ENCODE measurements at regions not wholly inside any gene's neighbourhood (a gene's known extent, or its start where the extent isn't known, plus 50 kb on each side); places are given as distances from the start of the nearest gene placed in this dataset.

DNA sequence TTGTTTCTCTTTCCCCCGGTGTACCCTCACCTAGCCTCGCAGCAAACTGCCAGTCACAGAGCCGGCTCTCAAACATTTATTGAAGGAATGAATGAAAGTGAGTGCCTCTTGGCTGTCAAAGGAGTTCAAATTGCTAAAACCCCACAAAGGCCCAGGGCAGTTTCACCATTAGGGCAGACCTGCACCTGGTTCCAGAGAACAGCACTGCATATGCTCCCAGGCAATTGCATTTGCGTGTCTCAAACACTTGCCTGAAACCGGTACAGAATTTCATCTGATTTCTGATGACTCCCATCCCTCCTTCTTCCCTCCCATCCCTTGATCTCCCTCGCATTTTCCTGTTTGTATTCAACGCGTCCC lies 165.6 kb upstream of the ZNF462 start:
- Histone ChIP-seq H3K27ac (ENCODE audit: low read length) (no peak overlapping the region), H3K79me2 (replicated peaks; ENCODE audit: insufficient read depth, low read length) (no peaks in the 10 kb centered on the region), H3K9me3 (ENCODE audit: low read length) (no peaks in the 10 kb centered on the region), H3K27me3 (ENCODE audit: insufficient read depth, low read depth, low read length) (no peaks in the 10 kb centered on the region), H3K9me2 (ENCODE audit: insufficient read depth, low read length) (no peaks in the 10 kb centered on the region), H4K20me1 (ENCODE audit: insufficient read depth) (no peaks in the 10 kb centered on the region), H3F3A (ENCODE audit: insufficient read depth, low read length, poor library complexity, severe bottlenecking) (no peaks in the 10 kb centered on the region), H3K9ac (ENCODE audit: low read length) (no peak overlapping the region), H3K4me3 (ENCODE audit: low read length) (no peak overlapping the region), H2AFZ (ENCODE audit: low read depth, low read length) (no peak overlapping the region), H3K4me2 (ENCODE audit: low read length) (no peak overlapping the region), H3K36me3 (ENCODE audit: insufficient read depth, low read length) (no peaks in the 10 kb centered on the region)
- TF ChIP-seq RAD21 (conservative IDR thresholded peaks at IDR 0.05) (no peak), SMC3 (conservative IDR thresholded peaks at IDR 0.05; ENCODE audit: poor library complexity) (no peak), MXI1 (conservative IDR thresholded peaks at IDR 0.05; ENCODE audit: poor library complexity, severe bottlenecking) (no peak), TAF1 (IDR thresholded peaks at IDR 0.05; ENCODE audit: low read depth) (no peak), EP300 (conservative IDR thresholded peaks at IDR 0.05; ENCODE audit: poor library complexity, severe bottlenecking) (no peak), POLR2AphosphoS5 (IDR thresholded peaks at IDR 0.05) (no peak), EZH2 (IDR thresholded peaks at IDR 0.05; ENCODE audit: borderline replicate concordance, insufficient read depth, low read length, poor library complexity, severe bottlenecking) (no peak)
- TF ChIP-seq, protein P1, sequence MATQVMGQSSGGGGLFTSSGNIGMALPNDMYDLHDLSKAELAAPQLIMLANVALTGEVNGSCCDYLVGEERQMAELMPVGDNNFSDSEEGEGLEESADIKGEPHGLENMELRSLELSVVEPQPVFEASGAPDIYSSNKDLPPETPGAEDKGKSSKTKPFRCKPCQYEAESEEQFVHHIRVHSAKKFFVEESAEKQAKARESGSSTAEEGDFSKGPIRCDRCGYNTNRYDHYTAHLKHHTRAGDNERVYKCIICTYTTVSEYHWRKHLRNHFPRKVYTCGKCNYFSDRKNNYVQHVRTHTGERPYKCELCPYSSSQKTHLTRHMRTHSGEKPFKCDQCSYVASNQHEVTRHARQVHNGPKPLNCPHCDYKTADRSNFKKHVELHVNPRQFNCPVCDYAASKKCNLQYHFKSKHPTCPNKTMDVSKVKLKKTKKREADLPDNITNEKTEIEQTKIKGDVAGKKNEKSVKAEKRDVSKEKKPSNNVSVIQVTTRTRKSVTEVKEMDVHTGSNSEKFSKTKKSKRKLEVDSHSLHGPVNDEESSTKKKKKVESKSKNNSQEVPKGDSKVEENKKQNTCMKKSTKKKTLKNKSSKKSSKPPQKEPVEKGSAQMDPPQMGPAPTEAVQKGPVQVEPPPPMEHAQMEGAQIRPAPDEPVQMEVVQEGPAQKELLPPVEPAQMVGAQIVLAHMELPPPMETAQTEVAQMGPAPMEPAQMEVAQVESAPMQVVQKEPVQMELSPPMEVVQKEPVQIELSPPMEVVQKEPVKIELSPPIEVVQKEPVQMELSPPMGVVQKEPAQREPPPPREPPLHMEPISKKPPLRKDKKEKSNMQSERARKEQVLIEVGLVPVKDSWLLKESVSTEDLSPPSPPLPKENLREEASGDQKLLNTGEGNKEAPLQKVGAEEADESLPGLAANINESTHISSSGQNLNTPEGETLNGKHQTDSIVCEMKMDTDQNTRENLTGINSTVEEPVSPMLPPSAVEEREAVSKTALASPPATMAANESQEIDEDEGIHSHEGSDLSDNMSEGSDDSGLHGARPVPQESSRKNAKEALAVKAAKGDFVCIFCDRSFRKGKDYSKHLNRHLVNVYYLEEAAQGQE (IDR thresholded peaks at IDR 0.05; ENCODE audit: borderline replicate concordance), result no peak
- TF ChIP-seq, protein P2, sequence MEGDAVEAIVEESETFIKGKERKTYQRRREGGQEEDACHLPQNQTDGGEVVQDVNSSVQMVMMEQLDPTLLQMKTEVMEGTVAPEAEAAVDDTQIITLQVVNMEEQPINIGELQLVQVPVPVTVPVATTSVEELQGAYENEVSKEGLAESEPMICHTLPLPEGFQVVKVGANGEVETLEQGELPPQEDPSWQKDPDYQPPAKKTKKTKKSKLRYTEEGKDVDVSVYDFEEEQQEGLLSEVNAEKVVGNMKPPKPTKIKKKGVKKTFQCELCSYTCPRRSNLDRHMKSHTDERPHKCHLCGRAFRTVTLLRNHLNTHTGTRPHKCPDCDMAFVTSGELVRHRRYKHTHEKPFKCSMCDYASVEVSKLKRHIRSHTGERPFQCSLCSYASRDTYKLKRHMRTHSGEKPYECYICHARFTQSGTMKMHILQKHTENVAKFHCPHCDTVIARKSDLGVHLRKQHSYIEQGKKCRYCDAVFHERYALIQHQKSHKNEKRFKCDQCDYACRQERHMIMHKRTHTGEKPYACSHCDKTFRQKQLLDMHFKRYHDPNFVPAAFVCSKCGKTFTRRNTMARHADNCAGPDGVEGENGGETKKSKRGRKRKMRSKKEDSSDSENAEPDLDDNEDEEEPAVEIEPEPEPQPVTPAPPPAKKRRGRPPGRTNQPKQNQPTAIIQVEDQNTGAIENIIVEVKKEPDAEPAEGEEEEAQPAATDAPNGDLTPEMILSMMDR (IDR thresholded peaks at IDR 0.05; ENCODE audit: poor library complexity, severe bottlenecking), result no peak

DNA sequence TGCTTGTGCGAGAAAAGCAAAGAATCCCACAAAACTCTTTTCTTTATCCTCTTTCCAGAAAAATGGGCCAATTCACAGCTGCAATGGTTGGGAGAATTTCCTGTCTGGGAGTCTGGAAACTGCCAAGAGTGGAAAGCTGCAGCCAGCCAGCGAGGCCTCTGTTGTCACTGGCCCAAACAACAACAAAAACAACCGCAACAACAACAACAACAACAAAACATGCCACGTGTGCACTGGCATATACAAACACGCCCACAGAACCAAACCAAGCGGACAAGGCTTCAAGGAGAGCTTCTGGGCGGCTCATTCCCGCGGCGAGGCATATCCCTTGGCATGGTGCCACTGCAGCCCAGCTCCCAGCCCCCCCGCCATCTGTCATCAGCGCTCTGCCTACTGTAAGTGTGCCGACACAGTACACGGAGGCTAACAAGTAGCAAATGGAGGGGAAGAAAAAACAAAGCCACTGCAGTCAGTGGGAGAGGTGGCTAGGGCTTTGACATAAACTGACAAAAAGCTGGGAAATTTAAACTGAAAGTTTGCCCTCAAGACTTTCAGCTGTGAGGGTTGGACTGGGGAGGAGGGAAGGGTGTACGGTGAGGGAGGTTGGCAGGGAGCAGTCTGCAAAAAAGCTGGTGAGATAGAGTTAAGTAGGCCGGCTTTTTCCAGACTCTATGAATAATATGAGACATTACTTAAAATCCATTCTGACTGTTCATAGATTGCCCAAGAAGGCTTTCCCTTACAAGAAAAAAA lies 165.0 kb upstream of the ZNF462 start:
- H4K20me1 ChIP-seq (ENCODE audit: insufficient read depth), result no peaks in the 10 kb centered on the region
- no peaks in the 10 kb centered on the region for H3K36me3 ChIP-seq (ENCODE audit: insufficient read depth, low read length)
- H2AFZ ChIP-seq (ENCODE audit: low read depth, low read length), result no peak overlapping the region
- TF ChIP-seq, protein P1 (IDR thresholded peaks at IDR 0.05; ENCODE audit: borderline replicate concordance), result no peak
- TF ChIP-seq EZH2 (IDR thresholded peaks at IDR 0.05; ENCODE audit: borderline replicate concordance, insufficient read depth, low read length, poor library complexity, severe bottlenecking) (no peak), POLR2AphosphoS5 (IDR thresholded peaks at IDR 0.05) (no peak), RAD21 (conservative IDR thresholded peaks at IDR 0.05) (no peak), MXI1 (conservative IDR thresholded peaks at IDR 0.05; ENCODE audit: poor library complexity, severe bottlenecking) (no peak), TAF1 (IDR thresholded peaks at IDR 0.05; ENCODE audit: low read depth) (no peak), SMC3 (conservative IDR thresholded peaks at IDR 0.05; ENCODE audit: poor library complexity) (no peak), EP300 (conservative IDR thresholded peaks at IDR 0.05; ENCODE audit: poor library complexity, severe bottlenecking) (no peak)
- TF ChIP-seq, protein P2 (IDR thresholded peaks at IDR 0.05; ENCODE audit: poor library complexity, severe bottlenecking), result no peak
- H3K79me2 ChIP-seq (replicated peaks; ENCODE audit: insufficient read depth, low read length), result no peaks in the 10 kb centered on the region
- H3K9me3 ChIP-seq (ENCODE audit: low read length), result no peaks in the 10 kb centered on the region
- no peak overlapping the region for H3K4me2 ChIP-seq (ENCODE audit: low read length)
- H3K27me3 ChIP-seq (ENCODE audit: insufficient read depth, low read depth, low read length), result no peaks in the 10 kb centered on the region
- no peak overlapping the region for H3K4me3 ChIP-seq (ENCODE audit: low read length)
- no peak overlapping the region for H3K9ac ChIP-seq (ENCODE audit: low read length)
- H3K27ac ChIP-seq (ENCODE audit: low read length), result no peak overlapping the region
- H3K9me2 ChIP-seq (ENCODE audit: insufficient read depth, low read length), result no peaks in the 10 kb centered on the region
- H3F3A ChIP-seq (ENCODE audit: insufficient read depth, low read length, poor library complexity, severe bottlenecking), result no peaks in the 10 kb centered on the region

Data from neural cell (in vitro differentiated cells).